ENCODE measurements at regions not wholly inside any gene's neighbourhood (a gene's known extent, or its start where the extent isn't known, plus 50 kb on each side); places are given as distances from the start of the nearest gene placed in this dataset.

DNA sequence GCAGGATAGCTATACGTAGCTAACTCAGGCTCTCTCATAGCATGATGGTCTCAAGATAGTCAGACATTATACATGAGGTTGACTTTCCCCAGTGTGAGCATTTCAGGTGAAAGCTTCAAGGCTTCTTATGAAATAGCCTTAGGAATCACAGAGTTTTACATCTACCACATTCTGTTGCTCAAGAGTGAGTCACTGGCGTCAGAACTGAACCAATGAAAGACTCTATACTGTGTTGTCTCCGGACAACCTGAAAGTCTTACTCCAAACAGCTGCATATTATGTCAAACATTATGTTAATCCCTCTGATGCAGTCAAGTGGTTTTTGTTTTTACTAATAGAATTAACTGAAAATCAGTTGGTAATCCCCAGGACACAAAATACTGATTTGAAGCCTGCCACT is 79.8 kb upstream of the TRDN start:
- ATAC-seq = no peak
- RAD21 ChIA-PET (ENCODE audit: low non-redundant PET in 1 of 2, low total read pairs in 2 of 2, uncharacterized antibody in 2 of 2, unreplicated experiment in 2 of 2) = no interaction called here

More for the DNA sequence above, 79.8 kb upstream of the TRDN start:
- Histone ChIP-seq H3K9me3 (ENCODE audit: control insufficient read depth in 1 of 2, insufficient read depth in 1 of 2, low read depth in 1 of 2, low read length in 2 of 2) (no peaks in the 10 kb centered on the region), H3K4me2 (ENCODE audit: low read length) (no peak overlapping the region), H3K9ac (ENCODE audit: low read length) (no peak overlapping the region), H4K20me1 (ENCODE audit: insufficient read depth) (no peaks in the 10 kb centered on the region), H3K9me2 (ENCODE audit: insufficient read depth) (no peaks in the 10 kb centered on the region), H3K27me3 (ENCODE audit: insufficient read depth, low read length) (peaks cover 16% of the 10 kb centered on the region; the same call in 1 of the 2 replicates), H3K27ac (ENCODE audit: low read depth, low read length) (no peak overlapping the region), H2AFZ (ENCODE audit: low read depth, low read length, poor library complexity, severe bottlenecking) (no peak overlapping the region), H3K36me3 (ENCODE audit: control insufficient read depth in 1 of 2, insufficient read depth in 2 of 2, low read length in 2 of 2) (no peaks in the 10 kb centered on the region), H3K4me3 (replicated peaks in 1 of 2; ENCODE audit: low read depth in 1 of 2, low read length in 2 of 2) (no peak overlapping the region), H3K4me1 (ENCODE audit: control insufficient read depth in 1 of 2, insufficient read depth in 2 of 2, low read length in 2 of 2) (no peaks in the 10 kb centered on the region), H3K79me2 (ENCODE audit: insufficient read depth, low read length) (no peaks in the 10 kb centered on the region)
- no TSS peak for BruUV-seq (replicated peaks)
- intact Hi-C loops (cut with micrococcal nuclease) = loop anchor here (5.0 kb wide), 1 partner anchor 849 kb away; no protein-coding TSS in a partner anchor
- TF ChIP-seq EZH2 (IDR thresholded peaks at IDR 0.05) (no peak), CBX3 (IDR thresholded peaks at IDR 0.05; ENCODE audit: low read depth) (no peak), CEBPB (IDR thresholded peaks at IDR 0.05; ENCODE audit: low read depth) (no peak), EGR1 (IDR thresholded peaks at IDR 0.05; ENCODE audit: low read depth) (no peak), REST (IDR thresholded peaks at IDR 0.05; ENCODE audit: low read depth) (no peak), ZFX (IDR thresholded peaks at IDR 0.05) (no peak), ZNF274 (IDR thresholded peaks at IDR 0.05; ENCODE audit: low read depth, low read length) (no peak), SIN3A (IDR thresholded peaks at IDR 0.05; ENCODE audit: low read depth) (no peak), EZH2phosphoT487 (IDR thresholded peaks at IDR 0.05; ENCODE audit: borderline replicate concordance) (no peak), ELF1 (IDR thresholded peaks at IDR 0.05; ENCODE audit: borderline replicate concordance, low read depth) (no peak), YY1 (IDR thresholded peaks at IDR 0.05; ENCODE audit: extremely low read depth, insufficient replicate concordance, low read depth, low read length) (no peak), POLR2AphosphoS5 (IDR thresholded peaks at IDR 0.05; ENCODE audit: low read depth, low read length) (no peak), TCF7L2 (IDR thresholded peaks at IDR 0.05; ENCODE audit: borderline replicate concordance, extremely low read depth, insufficient read depth, insufficient read length) (no peak), ATF3 (IDR thresholded peaks at IDR 0.05) (no peak), POLR2A (IDR thresholded peaks at IDR 0.05; ENCODE audit: borderline replicate concordance, extremely low read depth, insufficient read depth, insufficient read length) (no peak), RAD21 (IDR thresholded peaks at IDR 0.05; ENCODE audit: low read depth) (no peak)
- TF ChIP-seq, protein P1, sequence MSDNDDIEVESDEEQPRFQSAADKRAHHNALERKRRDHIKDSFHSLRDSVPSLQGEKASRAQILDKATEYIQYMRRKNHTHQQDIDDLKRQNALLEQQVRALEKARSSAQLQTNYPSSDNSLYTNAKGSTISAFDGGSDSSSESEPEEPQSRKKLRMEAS (IDR thresholded peaks at IDR 0.05) = no peak
- TF ChIP-seq, protein P2, sequence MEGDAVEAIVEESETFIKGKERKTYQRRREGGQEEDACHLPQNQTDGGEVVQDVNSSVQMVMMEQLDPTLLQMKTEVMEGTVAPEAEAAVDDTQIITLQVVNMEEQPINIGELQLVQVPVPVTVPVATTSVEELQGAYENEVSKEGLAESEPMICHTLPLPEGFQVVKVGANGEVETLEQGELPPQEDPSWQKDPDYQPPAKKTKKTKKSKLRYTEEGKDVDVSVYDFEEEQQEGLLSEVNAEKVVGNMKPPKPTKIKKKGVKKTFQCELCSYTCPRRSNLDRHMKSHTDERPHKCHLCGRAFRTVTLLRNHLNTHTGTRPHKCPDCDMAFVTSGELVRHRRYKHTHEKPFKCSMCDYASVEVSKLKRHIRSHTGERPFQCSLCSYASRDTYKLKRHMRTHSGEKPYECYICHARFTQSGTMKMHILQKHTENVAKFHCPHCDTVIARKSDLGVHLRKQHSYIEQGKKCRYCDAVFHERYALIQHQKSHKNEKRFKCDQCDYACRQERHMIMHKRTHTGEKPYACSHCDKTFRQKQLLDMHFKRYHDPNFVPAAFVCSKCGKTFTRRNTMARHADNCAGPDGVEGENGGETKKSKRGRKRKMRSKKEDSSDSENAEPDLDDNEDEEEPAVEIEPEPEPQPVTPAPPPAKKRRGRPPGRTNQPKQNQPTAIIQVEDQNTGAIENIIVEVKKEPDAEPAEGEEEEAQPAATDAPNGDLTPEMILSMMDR (IDR thresholded peaks at IDR 0.05 in 2 of 3, conservative IDR thresholded peaks at IDR 0.05 in 1 of 3; ENCODE audit: borderline replicate concordance in 1 of 3, insufficient read depth in 1 of 3, low read depth in 2 of 3, low read length in 2 of 3) = no peak
- CTCF ChIA-PET = interaction anchor here (2.0 to 2.5 kb wide), 3 partner anchors 86 to 847 kb away, joined by 5 to 33 read pairs (median 25); no protein-coding TSS in a partner anchor
- no peak for DNase-seq (ENCODE audit: low read depth, low spot score)
- POLR2A ChIA-PET = no interaction called here

Data from HCT116 (cell line).